Peyer's patch (tissue), 4 donors: ENCODE measurements at regions not wholly inside any gene's neighbourhood (a gene's known extent, or its start where the extent isn't known, plus 50 kb on each side); places are given as distances from the start of the nearest gene placed in this dataset.

Source experiments
- DNase-seq, 3 donors: peaks; one replicate each; pipeline ENCODE4 v3.0.0-alpha.2; 2017 to 2019
- H3K27ac ChIP-seq, 4 donors: fragments of 200-600 bp; sonication (generic); one replicate each; pipeline ENCODE4 v1.5.1; 2016 to 2019
- H3K27me3 ChIP-seq, 2 donors: fragments of 200-600 bp; sonication (generic); one replicate each; pipeline ENCODE4 v1.5.1; 2019
- H3K36me3 ChIP-seq, 3 donors: fragments of 200-600 bp; sonication (generic); one replicate each; pipeline ENCODE4 v1.5.1; 2016 to 2019
- H3K4me1 ChIP-seq, 4 donors: fragments of 200-600 bp; sonication (generic); one replicate each; pipeline ENCODE4 v1.5.1; 2016 to 2019
- H3K4me3 ChIP-seq, 4 donors: fragments of 200-600 bp; sonication (generic); 1 replicate in 3 of 4; 2 replicates in 1 of 4; pipeline ENCODE4 v1.5.1; 2016 to 2019; ENCODE audit warnings: mild to moderate bottlenecking in 1 of 4
- H3K9me3 ChIP-seq, 4 donors: fragments of 200-600 bp; sonication (generic); one replicate each; pipeline ENCODE4 v1.5.1; 2016 to 2019; ENCODE audit warnings: mild to moderate bottlenecking in 1 of 4
- CTCF ChIP-seq, 6 experiments: fragments of 450-650 bp in 4 of 6; fragments of 200-600 bp in 2 of 6; sonication (generic) in 1 of 6; IDR thresholded peaks; one replicate each; pipeline ENCODE4 v1.5.1; 2017 to 2019; ENCODE audit warnings: antibody characterized with exemption in 6 of 6, mild to moderate bottlenecking in 3 of 6, moderate library complexity in 1 of 6
- POLR2A ChIP-seq, 2 donors: fragments of 450-650 bp; IDR thresholded peaks; one replicate each; pipeline ENCODE4 v1.5.1; 2017; ENCODE audit warnings: antibody characterized with exemption in 2 of 2, mild to moderate bottlenecking in 2 of 2, moderate library complexity in 2 of 2

GRCh38 chr1:95983831-95984230 is 737.8 kb upstream of the PTBP2 start:
- no peak overlapping the region for H3K4me3 ChIP-seq

GRCh38 chr1:95984798-95985374 is 736.7 kb upstream of the PTBP2 start:
- H3K36me3 ChIP-seq = no peaks in the 10 kb centered on the region
- no peaks in the 10 kb centered on the region for H3K4me1 ChIP-seq
- H3K27ac ChIP-seq = no peak overlapping the region
- no peaks in the 10 kb centered on the region for H3K9me3 ChIP-seq
- no peak for DNase-seq
- no peaks in the 10 kb centered on the region for H3K27me3 ChIP-seq
- TF ChIP-seq CTCF (IDR thresholded peaks at IDR 0.05) = no peak
- TF ChIP-seq POLR2A (IDR thresholded peaks at IDR 0.05) = no peak
- H3K4me3 ChIP-seq = no peak overlapping the region

More at GRCh38 chr1:95983831-95984230, 737.8 kb upstream of the PTBP2 start:
- DNase-seq = no peak
- Histone ChIP-seq H3K9me3 (no peaks in the 10 kb centered on the region), H3K27ac (no peak overlapping the region), H3K4me1 (no peaks in the 10 kb centered on the region), H3K36me3 (no peaks in the 10 kb centered on the region), H3K27me3 (no peaks in the 10 kb centered on the region)
- TF ChIP-seq CTCF (IDR thresholded peaks at IDR 0.05) (no peak), POLR2A (IDR thresholded peaks at IDR 0.05) (no peak)

- H3K27ac ChIP-seq = no peak overlapping the region
- H3K27me3 ChIP-seq = no peaks in the 10 kb centered on the region
- H3K4me3 ChIP-seq = no peak overlapping the region
- no peak for DNase-seq
- H3K4me1 ChIP-seq = no peaks in the 10 kb centered on the region
- H3K36me3 ChIP-seq = no peaks in the 10 kb centered on the region
- no peaks in the 10 kb centered on the region for H3K9me3 ChIP-seq
- TF ChIP-seq CTCF (IDR thresholded peaks at IDR 0.05) = no peak
- no peak for TF ChIP-seq POLR2A (IDR thresholded peaks at IDR 0.05)
These were observed 731.6 kb upstream of the PTBP2 start for GRCh38 chr1:95990033-95990432.

- H3K36me3 ChIP-seq = no peaks in the 10 kb centered on the region
- TF ChIP-seq POLR2A (IDR thresholded peaks at IDR 0.05) (no peak), CTCF (IDR thresholded peaks at IDR 0.05) (no peak)
- H3K9me3 ChIP-seq = no peaks in the 10 kb centered on the region
- DNase-seq = no peak
- no peak overlapping the region for H3K27ac ChIP-seq
- H3K27me3 ChIP-seq = no peaks in the 10 kb centered on the region
- no peaks in the 10 kb centered on the region for H3K4me1 ChIP-seq
- no peak overlapping the region for H3K4me3 ChIP-seq
These were observed 729.6 kb upstream of the PTBP2 start for GRCh38 chr1:95991787-95992520.

GRCh38 chr1:95994643-95995042 is 726.9 kb upstream of the PTBP2 start:
- no peak for DNase-seq
- no peaks in the 10 kb centered on the region for H3K9me3 ChIP-seq
- no peaks in the 10 kb centered on the region for H3K4me1 ChIP-seq
- TF ChIP-seq CTCF (IDR thresholded peaks at IDR 0.05) = no peak
- no peak for TF ChIP-seq POLR2A (IDR thresholded peaks at IDR 0.05)
- no peak overlapping the region for H3K4me3 ChIP-seq
- H3K27me3 ChIP-seq = no peaks in the 10 kb centered on the region
- H3K36me3 ChIP-seq = no peaks in the 10 kb centered on the region
- H3K27ac ChIP-seq = no peak overlapping the region
